ENCODE measurements at regions not wholly inside any gene's neighbourhood (a gene's known extent, or its start where the extent isn't known, plus 50 kb on each side); places are given as distances from the start of the nearest gene placed in this dataset.
A peak's percentile ranks its signal among the peaks of the same experiment; 100 is the strongest.

DNA sequence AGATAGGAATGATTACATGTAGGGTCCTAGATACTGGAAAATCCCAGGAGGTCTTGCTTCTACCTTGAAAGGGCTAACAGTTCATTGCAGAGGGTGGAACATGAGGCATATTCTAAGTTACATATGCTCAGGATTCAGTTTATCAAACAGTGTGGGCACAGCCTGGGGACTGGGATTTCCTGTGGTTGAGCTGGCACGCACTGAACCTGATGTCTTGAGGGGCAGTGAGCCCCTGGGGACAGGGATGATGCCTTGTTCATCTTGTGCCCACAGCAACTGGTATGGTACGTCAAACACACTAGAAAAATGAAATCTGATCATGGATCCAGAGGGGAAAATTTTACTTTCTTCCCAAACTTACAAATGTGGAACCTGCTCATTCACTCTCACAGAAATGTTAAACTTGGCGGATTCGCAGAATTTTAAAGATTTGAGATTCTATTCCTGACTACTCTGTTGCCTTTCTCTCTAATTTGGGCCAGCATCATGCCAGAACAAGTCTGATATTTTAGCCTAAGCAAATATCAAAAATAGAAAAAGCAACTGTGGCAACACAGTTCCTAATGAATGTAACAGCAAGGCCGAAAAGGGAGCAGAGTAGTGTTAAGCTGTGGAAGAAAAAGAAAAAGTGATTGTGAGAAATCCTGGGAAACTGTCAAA, 68.2 kb upstream of the COL24A1 start:
- TF ChIP-seq, protein P1, sequence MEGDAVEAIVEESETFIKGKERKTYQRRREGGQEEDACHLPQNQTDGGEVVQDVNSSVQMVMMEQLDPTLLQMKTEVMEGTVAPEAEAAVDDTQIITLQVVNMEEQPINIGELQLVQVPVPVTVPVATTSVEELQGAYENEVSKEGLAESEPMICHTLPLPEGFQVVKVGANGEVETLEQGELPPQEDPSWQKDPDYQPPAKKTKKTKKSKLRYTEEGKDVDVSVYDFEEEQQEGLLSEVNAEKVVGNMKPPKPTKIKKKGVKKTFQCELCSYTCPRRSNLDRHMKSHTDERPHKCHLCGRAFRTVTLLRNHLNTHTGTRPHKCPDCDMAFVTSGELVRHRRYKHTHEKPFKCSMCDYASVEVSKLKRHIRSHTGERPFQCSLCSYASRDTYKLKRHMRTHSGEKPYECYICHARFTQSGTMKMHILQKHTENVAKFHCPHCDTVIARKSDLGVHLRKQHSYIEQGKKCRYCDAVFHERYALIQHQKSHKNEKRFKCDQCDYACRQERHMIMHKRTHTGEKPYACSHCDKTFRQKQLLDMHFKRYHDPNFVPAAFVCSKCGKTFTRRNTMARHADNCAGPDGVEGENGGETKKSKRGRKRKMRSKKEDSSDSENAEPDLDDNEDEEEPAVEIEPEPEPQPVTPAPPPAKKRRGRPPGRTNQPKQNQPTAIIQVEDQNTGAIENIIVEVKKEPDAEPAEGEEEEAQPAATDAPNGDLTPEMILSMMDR (conservative IDR thresholded peaks at IDR 0.05; ENCODE audit: low read length) = no peak
- TF ChIP-seq EZH2phosphoT487 (IDR thresholded peaks at IDR 0.05; ENCODE audit: borderline replicate concordance) = peak; percentile 24; the same call in 1 of the 2 replicates

All from Loucy (cell line).